ENCODE measurements at regions not wholly inside any gene's neighbourhood (a gene's known extent, or its start where the extent isn't known, plus 50 kb on each side); places are given as distances from the start of the nearest gene placed in this dataset.

- TF ChIP-seq POLR2AphosphoS5 (IDR thresholded peaks at IDR 0.05) (no peak), CTCF (IDR thresholded peaks at IDR 0.05) (no peak), EP300 (IDR thresholded peaks at IDR 0.05) (no peak)
Observed at GRCh38 chr4:164177753-164178152, 576.2 kb upstream of the SMIM31 start.

Data from suprapubic skin (tissue), 4 donors.